ENCODE measurements at regions not wholly inside any gene's neighbourhood (a gene's known extent, or its start where the extent isn't known, plus 50 kb on each side); places are given as distances from the start of the nearest gene placed in this dataset.

DNA sequence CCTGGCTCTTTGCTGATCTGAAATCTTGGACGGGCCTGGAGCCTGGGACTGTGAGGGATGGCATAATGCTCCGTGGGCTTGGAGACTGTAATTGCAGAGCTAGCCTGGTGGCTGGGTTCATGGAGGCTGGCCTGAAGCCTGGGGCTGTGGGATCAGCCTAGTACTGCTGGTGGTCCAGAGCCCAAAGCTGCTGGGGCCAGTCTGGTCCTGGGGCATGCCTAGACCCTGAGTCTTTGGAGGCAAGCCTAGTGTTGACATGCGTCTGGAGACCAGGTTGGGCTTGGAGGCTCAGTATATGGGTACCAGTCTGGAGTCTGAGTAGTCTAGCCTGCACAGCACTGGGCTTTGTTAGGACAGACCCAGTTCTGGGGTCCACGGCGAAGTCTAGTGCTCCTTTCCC lies 172.0 kb upstream of the ZC4H2 start:
- no peak overlapping the region for H3K4me3 ChIP-seq (ENCODE audit: low read depth, low read length)
- in situ Hi-C loops (cut with HindIII; ENCODE audit: low pct_ligation_motif_present, low sequenced_read_pairs): no loop called here
- TF ChIP-seq, protein P1, sequence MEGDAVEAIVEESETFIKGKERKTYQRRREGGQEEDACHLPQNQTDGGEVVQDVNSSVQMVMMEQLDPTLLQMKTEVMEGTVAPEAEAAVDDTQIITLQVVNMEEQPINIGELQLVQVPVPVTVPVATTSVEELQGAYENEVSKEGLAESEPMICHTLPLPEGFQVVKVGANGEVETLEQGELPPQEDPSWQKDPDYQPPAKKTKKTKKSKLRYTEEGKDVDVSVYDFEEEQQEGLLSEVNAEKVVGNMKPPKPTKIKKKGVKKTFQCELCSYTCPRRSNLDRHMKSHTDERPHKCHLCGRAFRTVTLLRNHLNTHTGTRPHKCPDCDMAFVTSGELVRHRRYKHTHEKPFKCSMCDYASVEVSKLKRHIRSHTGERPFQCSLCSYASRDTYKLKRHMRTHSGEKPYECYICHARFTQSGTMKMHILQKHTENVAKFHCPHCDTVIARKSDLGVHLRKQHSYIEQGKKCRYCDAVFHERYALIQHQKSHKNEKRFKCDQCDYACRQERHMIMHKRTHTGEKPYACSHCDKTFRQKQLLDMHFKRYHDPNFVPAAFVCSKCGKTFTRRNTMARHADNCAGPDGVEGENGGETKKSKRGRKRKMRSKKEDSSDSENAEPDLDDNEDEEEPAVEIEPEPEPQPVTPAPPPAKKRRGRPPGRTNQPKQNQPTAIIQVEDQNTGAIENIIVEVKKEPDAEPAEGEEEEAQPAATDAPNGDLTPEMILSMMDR (IDR thresholded peaks at IDR 0.05; ENCODE audit: low read depth, low read length, missing control alignments): no peak
- H3K36me3 ChIP-seq (replicated peaks): no peaks in the 10 kb centered on the region
- no peak overlapping the region for H3K27ac ChIP-seq
- no peaks in the 10 kb centered on the region for H3K27me3 ChIP-seq (replicated peaks)
- DNase-seq: no peak

DNA sequence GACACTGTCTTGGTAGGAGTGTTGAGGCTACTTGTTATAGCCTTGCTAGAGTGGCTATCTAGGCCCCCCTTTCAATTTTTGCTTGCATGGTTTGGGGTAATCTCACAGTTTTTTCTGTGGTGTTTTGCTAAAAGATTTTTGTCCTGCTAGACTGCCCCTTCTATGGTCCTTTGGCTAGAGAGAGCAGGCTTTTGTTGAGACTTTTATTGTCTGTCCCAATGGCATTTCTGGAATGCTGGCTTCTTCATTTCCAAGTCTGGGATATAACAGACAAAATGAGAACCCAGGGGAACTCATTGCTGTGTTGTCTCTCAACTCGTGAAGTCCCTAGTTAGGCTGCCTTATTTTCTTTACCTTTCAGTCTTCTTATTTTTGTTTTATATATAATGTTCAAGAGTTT lies 160.2 kb upstream of the ZC4H2 start:
- no peak overlapping the region for H3K27ac ChIP-seq
- no peaks in the 10 kb centered on the region for H3K36me3 ChIP-seq (replicated peaks)
- TF ChIP-seq, protein P1 (IDR thresholded peaks at IDR 0.05; ENCODE audit: low read depth, low read length, missing control alignments): no peak
- DNase-seq: no peak
- no peaks in the 10 kb centered on the region for H3K27me3 ChIP-seq (replicated peaks)
- in situ Hi-C loops (cut with HindIII; ENCODE audit: low pct_ligation_motif_present, low sequenced_read_pairs): no loop called here
- H3K4me3 ChIP-seq (ENCODE audit: low read depth, low read length): no peak overlapping the region

DNA sequence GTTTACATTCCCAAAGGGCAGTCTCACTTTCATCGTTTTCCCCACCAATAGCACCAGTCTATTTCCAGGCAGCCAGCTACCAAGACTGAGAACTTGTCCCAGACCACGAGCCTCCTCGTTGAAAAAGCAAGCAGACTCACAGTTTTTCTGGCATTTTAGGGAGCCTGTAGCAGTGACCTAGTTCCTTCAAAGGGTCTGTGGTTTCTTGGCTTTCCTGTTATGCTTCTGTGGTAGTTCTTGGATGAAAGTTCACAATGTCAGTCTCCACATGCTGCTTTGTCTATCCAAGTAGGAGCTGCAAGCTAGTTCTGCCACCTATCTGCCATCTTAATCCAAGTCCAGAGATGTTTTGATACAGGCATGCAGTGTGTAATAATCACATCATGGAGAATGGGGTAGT lies 151.6 kb upstream of the ZC4H2 start:
- no peak for DNase-seq
- TF ChIP-seq, protein P1 (IDR thresholded peaks at IDR 0.05; ENCODE audit: low read depth, low read length, missing control alignments): no peak
- Histone ChIP-seq H3K27me3 (replicated peaks) (no peaks in the 10 kb centered on the region), H3K36me3 (replicated peaks) (no peaks in the 10 kb centered on the region), H3K27ac (no peak overlapping the region), H3K4me3 (ENCODE audit: low read depth, low read length) (no peak overlapping the region)
- in situ Hi-C loops (cut with HindIII; ENCODE audit: low pct_ligation_motif_present, low sequenced_read_pairs): no loop called here

DNA sequence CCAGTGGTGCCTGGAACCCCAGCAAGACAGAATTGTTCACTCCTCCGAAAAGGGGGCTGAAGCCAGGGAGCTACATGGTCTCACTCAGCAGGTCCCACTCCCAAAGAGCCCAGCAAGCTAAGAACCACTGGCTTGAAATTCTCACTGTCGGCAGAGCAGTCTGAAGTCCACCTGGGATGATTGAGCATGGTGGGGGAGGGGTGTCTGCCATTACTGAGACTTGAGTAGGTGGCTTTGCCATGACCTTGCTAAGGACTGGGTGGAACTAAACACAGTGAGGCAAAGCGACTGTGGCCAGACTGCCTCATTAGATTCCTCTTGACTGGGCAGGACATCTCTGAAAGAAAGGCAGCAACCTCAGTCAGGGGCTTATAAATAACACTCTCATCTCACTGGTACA lies 122.6 kb upstream of the ZC4H2 start:
- DNase-seq: no peak
- Histone ChIP-seq H3K27ac (no peak overlapping the region), H3K27me3 (replicated peaks) (no peaks in the 10 kb centered on the region), H3K36me3 (replicated peaks) (no peaks in the 10 kb centered on the region), H3K4me3 (ENCODE audit: low read depth, low read length) (no peak overlapping the region)
- in situ Hi-C loops (cut with HindIII; ENCODE audit: low pct_ligation_motif_present, low sequenced_read_pairs): no loop called here
- TF ChIP-seq, protein P1 (IDR thresholded peaks at IDR 0.05; ENCODE audit: low read depth, low read length, missing control alignments): no peak

DNA sequence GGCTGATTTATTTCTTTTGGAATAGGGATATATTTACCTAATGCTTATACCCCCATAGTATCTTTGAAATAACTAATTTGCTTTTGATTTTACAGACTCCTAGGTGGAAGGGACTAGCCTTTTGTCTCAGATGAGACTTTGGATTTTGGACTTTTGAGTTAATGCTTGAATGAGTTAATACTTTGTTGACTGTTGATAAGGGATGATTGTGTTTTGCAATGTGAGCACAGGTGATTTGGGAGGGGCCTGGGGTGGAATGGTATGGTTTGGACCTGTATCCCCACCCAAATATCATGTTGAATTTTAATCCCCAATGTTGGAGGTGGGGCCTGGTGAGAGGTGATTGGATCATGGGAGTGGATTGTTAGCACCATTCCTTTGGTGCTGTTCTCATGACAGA lies 117.4 kb upstream of the ZC4H2 start:
- DNase-seq: no peak
- TF ChIP-seq, protein P1 (IDR thresholded peaks at IDR 0.05; ENCODE audit: low read depth, low read length, missing control alignments): no peak
- in situ Hi-C loops (cut with HindIII; ENCODE audit: low pct_ligation_motif_present, low sequenced_read_pairs): no loop called here
- no peaks in the 10 kb centered on the region for H3K27me3 ChIP-seq (replicated peaks)
- no peak overlapping the region for H3K27ac ChIP-seq
- H3K4me3 ChIP-seq (ENCODE audit: low read depth, low read length): no peak overlapping the region
- H3K36me3 ChIP-seq (replicated peaks): no peaks in the 10 kb centered on the region

DNA sequence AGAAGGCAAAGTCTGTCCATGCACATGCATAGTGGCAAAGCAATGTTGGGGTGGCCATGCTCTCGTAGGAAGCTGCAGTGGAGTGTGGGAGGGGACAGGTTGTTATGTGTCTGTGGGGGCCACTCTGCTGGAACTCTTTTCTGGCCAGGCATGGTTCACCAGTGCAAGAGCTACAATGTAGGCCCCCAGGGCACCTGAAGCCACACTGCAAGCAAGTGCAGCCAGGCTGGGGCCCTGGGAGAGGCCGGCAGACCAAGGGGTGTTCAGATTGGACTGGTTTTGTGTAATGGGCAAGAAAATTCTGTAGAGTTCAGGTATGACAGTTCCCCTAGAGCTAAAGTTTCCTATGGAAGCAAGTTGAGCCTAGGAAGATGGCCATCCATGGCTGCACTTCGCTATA lies 97.0 kb upstream of the ZC4H2 start:
- H3K27ac ChIP-seq: no peak overlapping the region
- no peaks in the 10 kb centered on the region for H3K36me3 ChIP-seq (replicated peaks)
- no peak overlapping the region for H3K4me3 ChIP-seq (ENCODE audit: low read depth, low read length)
- no peak for DNase-seq
- H3K27me3 ChIP-seq (replicated peaks): no peaks in the 10 kb centered on the region
- TF ChIP-seq, protein P1 (IDR thresholded peaks at IDR 0.05; ENCODE audit: low read depth, low read length, missing control alignments): no peak
- in situ Hi-C loops (cut with HindIII; ENCODE audit: low pct_ligation_motif_present, low sequenced_read_pairs): no loop called here
